CD4-positive, alpha-beta T cell (primary cell): ENCODE measurements at regions not wholly inside any gene's neighbourhood (a gene's known extent, or its start where the extent isn't known, plus 50 kb on each side); places are given as distances from the start of the nearest gene placed in this dataset.

Experiments
- ATAC-seq: fragments of 200-7000 bp; cut with Tn5 transposase; one replicate; pipeline ENCODE4 v1.10.0; 2022; ENCODE audit warnings: mild to moderate bottlenecking; ENCODE audit not compliant: poor library complexity
- CTCF ChIA-PET: fragments of 350-600 bp; sonication (Branson Sonifier 250); formaldehyde crosslinking; loops from one replicate; lab custom pipeline; 2021; ENCODE audit warnings: antibody characterized with exemption, inconsistent platforms; lab: Charles Lee
- POLR2A ChIA-PET: fragments of 350-600 bp; sonication (Branson Sonifier 250); formaldehyde crosslinking; loops from one replicate; lab custom pipeline; 2021; ENCODE audit warnings: antibody characterized with exemption, inconsistent platforms; lab: Charles Lee
- DNase-seq, 14 experiments: peaks; one replicate each; pipeline ENCODE4 v3.0.0-alpha.2; 2013 to 2020; ENCODE audit warnings: mixed read lengths in 2 of 14
- H3K27ac ChIP-seq, 2 donors: one replicate each; pipeline versions ENCODE4 v1.5.1 to v1.7.0; 2013; ENCODE audit warnings: low read length in 2 of 2, low read depth in 1 of 2, mild to moderate bottlenecking in 1 of 2
- H3K27me3 ChIP-seq, 2 experiments: 1 replicate in 1 of 2; 2 replicates in 1 of 2; pipeline versions ENCODE4 v1.6.1 to v1.7.0; 2013; ENCODE audit warnings: low read length in 2 of 2, control low read depth in 1 of 2, mild to moderate bottlenecking in 1 of 2, moderate library complexity in 1 of 2; ENCODE audit not compliant: insufficient read depth in 2 of 2, control insufficient read depth in 1 of 2
- H3K36me3 ChIP-seq: one replicate; pipeline ENCODE4 v1.6.1; 2013; ENCODE audit warnings: low read length, control low read depth; ENCODE audit not compliant: insufficient read depth
- H3K4me1 ChIP-seq: one replicate; pipeline ENCODE4 v1.6.1; 2013; ENCODE audit warnings: low read length, control low read depth; ENCODE audit not compliant: insufficient read depth
- H3K4me3 ChIP-seq: one replicate; pipeline ENCODE4 v1.5.1; 2013; ENCODE audit warnings: mild to moderate bottlenecking, low read length, moderate library complexity
- H3K9me3 ChIP-seq, 2 experiments: 1 replicate in 1 of 2; 2 replicates in 1 of 2; pipeline versions ENCODE4 v1.6.1 to v1.7.0; 2013; ENCODE audit warnings: low read length in 2 of 2, mild to moderate bottlenecking in 2 of 2, control low read depth in 1 of 2, moderate library complexity in 1 of 2; ENCODE audit not compliant: control insufficient read depth in 1 of 2, insufficient read depth in 1 of 2
- H3K27ac Mint-ChIP-seq: one replicate; pipeline ENCODE4 v1.8.0; 2020; ENCODE audit warnings: mixed read lengths
- H3K27me3 Mint-ChIP-seq: one replicate; pipeline ENCODE4 v1.8.0; 2021; ENCODE audit warnings: mixed read lengths
- H3K36me3 Mint-ChIP-seq: one replicate; pipeline ENCODE4 v1.8.0; 2021; ENCODE audit warnings: low read depth, mixed read lengths
- H3K4me1 Mint-ChIP-seq: one replicate; pipeline ENCODE4 v1.8.0; 2021; ENCODE audit warnings: low read depth, mixed read lengths
- H3K4me3 Mint-ChIP-seq: one replicate; pipeline ENCODE4 v1.8.0; 2020; ENCODE audit warnings: mild to moderate bottlenecking, mixed read lengths
- H3K9me3 Mint-ChIP-seq: one replicate; pipeline ENCODE4 v1.8.0; 2020; ENCODE audit warnings: mixed read lengths
- CTCF ChIP-seq: fragments of 200-600 bp; IDR thresholded peaks from one replicate; pipeline ENCODE4 v1.8.0; 2022; ENCODE audit warnings: antibody characterized with exemption, mild to moderate bottlenecking
- intact Hi-C, 2 experiments: fragments of 100-400 bp; cut with DNase I in 1 of 2; cut with micrococcal nuclease in 1 of 2; formaldehyde crosslinking; loops; one replicate each; pipeline versions ENCODE4 v1.15.1 to v1.9.0; 2023 to 2025; cut with DNase I, micrococcal nuclease

GRCh38 chr10:130835068-130835467, 476.5 kb downstream of the TCERG1L start:
- DNase-seq (no peak), ATAC-seq (no peak)
- no peak overlapping the region for H3K27ac ChIP-seq
- no peaks in the 10 kb centered on the region for H3K9me3 Mint-ChIP-seq
- H3K9me3 ChIP-seq, result peaks cover 0 to 39% of the 10 kb centered on the region in 2 experiments
- no peak for TF ChIP-seq CTCF
- H3K36me3 Mint-ChIP-seq, result no peaks in the 10 kb centered on the region
- no peaks in the 10 kb centered on the region for H3K4me1 Mint-ChIP-seq
- POLR2A ChIA-PET, result no interaction called here
- no peak overlapping the region for H3K4me3 ChIP-seq
- no peaks in the 10 kb centered on the region for H3K27me3 Mint-ChIP-seq
- no peak overlapping the region for H3K27ac Mint-ChIP-seq
- H3K36me3 ChIP-seq, result no peaks in the 10 kb centered on the region
- H3K4me3 Mint-ChIP-seq, result no peak overlapping the region
- H3K27me3 ChIP-seq, result peaks cover 0 to 3% of the 10 kb centered on the region in 2 experiments
- CTCF ChIA-PET, result no interaction called here
- H3K4me1 ChIP-seq, result no peaks in the 10 kb centered on the region
- intact Hi-C loops, result no loop called here

GRCh38 chr10:130836344-130836743, 475.2 kb downstream of the TCERG1L start:
- Histone ChIP-seq H3K4me3 (no peak overlapping the region), H3K27ac (no peak overlapping the region), H3K4me1 (no peaks in the 10 kb centered on the region), H3K9me3 (peaks cover 0 to 39% of the 10 kb centered on the region in 2 experiments), H3K27me3 (peaks cover 0 to 3% of the 10 kb centered on the region in 2 experiments), H3K36me3 (no peaks in the 10 kb centered on the region)
- no peak for DNase-seq
- no peaks in the 10 kb centered on the region for H3K9me3 Mint-ChIP-seq
- no peaks in the 10 kb centered on the region for H3K27me3 Mint-ChIP-seq
- no peak overlapping the region for H3K27ac Mint-ChIP-seq
- no peaks in the 10 kb centered on the region for H3K4me1 Mint-ChIP-seq
- POLR2A ChIA-PET, result no interaction called here
- no peak for TF ChIP-seq CTCF
- no peak for ATAC-seq
- CTCF ChIA-PET, result no interaction called here
- H3K4me3 Mint-ChIP-seq, result no peak overlapping the region
- intact Hi-C loops, result no loop called here
- H3K36me3 Mint-ChIP-seq, result no peaks in the 10 kb centered on the region

GRCh38 chr10:130843051-130843653, 468.4 kb downstream of the TCERG1L start:
- no peaks in the 10 kb centered on the region for H3K9me3 Mint-ChIP-seq
- peaks cover 0 to 8% of the 10 kb centered on the region in 2 experiments for H3K9me3 ChIP-seq
- H3K36me3 ChIP-seq, result no peaks in the 10 kb centered on the region
- H3K27me3 Mint-ChIP-seq, result no peaks in the 10 kb centered on the region
- no peaks in the 10 kb centered on the region for H3K27me3 ChIP-seq
- no peak overlapping the region for H3K4me3 Mint-ChIP-seq
- DNase-seq (no peak), ATAC-seq (no peak)
- CTCF ChIA-PET, result no interaction called here
- H3K27ac ChIP-seq, result no peak overlapping the region
- H3K4me1 ChIP-seq, result no peaks in the 10 kb centered on the region
- H3K36me3 Mint-ChIP-seq, result no peaks in the 10 kb centered on the region
- TF ChIP-seq CTCF, result no peak
- no peak overlapping the region for H3K27ac Mint-ChIP-seq
- H3K4me3 ChIP-seq, result no peak overlapping the region
- intact Hi-C loops, result no loop called here
- H3K4me1 Mint-ChIP-seq, result no peaks in the 10 kb centered on the region
- POLR2A ChIA-PET, result no interaction called here
